ENCODE measurements at regions not wholly inside any gene's neighbourhood (a gene's known extent, or its start where the extent isn't known, plus 50 kb on each side); places are given as distances from the start of the nearest gene placed in this dataset.
"Not testable (repeated sequence)": the region's sequence is repeated elsewhere in the genome, so short reads cannot be mapped to it uniquely, and the experiment has no call there.

- H3K9me3 ChIP-seq (ENCODE audit: control insufficient read depth in 2 of 3, insufficient read depth in 1 of 3, low read length in 3 of 3), result no peaks in the 10 kb centered on the region
- no peak overlapping the region for H3K4me3 ChIP-seq (ENCODE audit: low read length in 3 of 3)
- FAIRE-seq (no peak), DNase-seq (peak in 1 of 5 donors; percentile 28)
- no peaks in the 10 kb centered on the region for H3K36me3 ChIP-seq (ENCODE audit: control insufficient read depth in 2 of 3, insufficient read depth in 3 of 3, low read length in 3 of 3)
- intact Hi-C loops (cut with DNase I), result no loop called here
- TF ChIP-seq CTCF (IDR thresholded peaks at IDR 0.05; ENCODE audit: borderline replicate concordance, extremely low read depth, insufficient read depth), result no peak
- no peaks in the 10 kb centered on the region for H3K4me1 ChIP-seq (ENCODE audit: control insufficient read depth in 2 of 3, insufficient read depth in 2 of 3, low read depth in 1 of 3, low read length in 3 of 3)
- H3K27me3 ChIP-seq (ENCODE audit: control insufficient read depth, insufficient read depth, low read length), result no peaks in the 10 kb centered on the region
- H3K9ac ChIP-seq (ENCODE audit: low read length in 3 of 3), result no peak overlapping the region
- H3K27ac ChIP-seq (ENCODE audit: low read depth in 2 of 2, low read length in 2 of 2), result no peak overlapping the region
These were observed 359.1 kb downstream of the S1PR1 start for GRCh38 chr1:101595881-101596374.

GRCh38 chr1:101600615-101601014 is 363.8 kb downstream of the S1PR1 start:
- H3K4me3 ChIP-seq (ENCODE audit: low read length in 3 of 3); H3K9me3 ChIP-seq (ENCODE audit: control insufficient read depth in 2 of 3, insufficient read depth in 1 of 3, low read length in 3 of 3); H3K4me1 ChIP-seq (ENCODE audit: control insufficient read depth in 2 of 3, insufficient read depth in 2 of 3, low read depth in 1 of 3, low read length in 3 of 3); H3K27ac ChIP-seq (ENCODE audit: low read depth in 2 of 2, low read length in 2 of 2); H3K36me3 ChIP-seq (ENCODE audit: control insufficient read depth in 2 of 3, insufficient read depth in 3 of 3, low read length in 3 of 3); DNase-seq; H3K27me3 ChIP-seq (ENCODE audit: control insufficient read depth, insufficient read depth, low read length); H3K9ac ChIP-seq (ENCODE audit: low read length in 3 of 3); FAIRE-seq; intact Hi-C loops (cut with DNase I): not testable (repeated sequence)

- no peak for TF ChIP-seq CTCF (IDR thresholded peaks at IDR 0.05; ENCODE audit: borderline replicate concordance, extremely low read depth, insufficient read depth)
- Histone ChIP-seq H3K4me3 (ENCODE audit: low read length in 3 of 3) (no peak overlapping the region), H3K4me1 (ENCODE audit: control insufficient read depth in 2 of 3, insufficient read depth in 2 of 3, low read depth in 1 of 3, low read length in 3 of 3) (no peaks in the 10 kb centered on the region), H3K36me3 (ENCODE audit: control insufficient read depth in 2 of 3, insufficient read depth in 3 of 3, low read length in 3 of 3) (no peaks in the 10 kb centered on the region), H3K27ac (ENCODE audit: low read depth in 2 of 2, low read length in 2 of 2) (no peak overlapping the region), H3K9ac (ENCODE audit: low read length in 3 of 3) (no peak overlapping the region), H3K27me3 (ENCODE audit: control insufficient read depth, insufficient read depth, low read length) (no peaks in the 10 kb centered on the region), H3K9me3 (ENCODE audit: control insufficient read depth in 2 of 3, insufficient read depth in 1 of 3, low read length in 3 of 3) (no peaks in the 10 kb centered on the region)
- intact Hi-C loops (cut with DNase I), result no loop called here
- FAIRE-seq, result no peak
- no peak for DNase-seq
These were observed 366.9 kb downstream of the S1PR1 start for GRCh38 chr1:101603726-101604125.

GRCh38 chr1:101605878-101606277 is 369.1 kb downstream of the S1PR1 start:
- Histone ChIP-seq H3K9ac (ENCODE audit: low read length in 3 of 3) (no peak overlapping the region), H3K27ac (ENCODE audit: low read depth in 2 of 2, low read length in 2 of 2) (no peak overlapping the region), H3K4me3 (ENCODE audit: low read length in 3 of 3) (no peak overlapping the region), H3K9me3 (ENCODE audit: control insufficient read depth in 2 of 3, insufficient read depth in 1 of 3, low read length in 3 of 3) (peaks cover 0 to 3% (median under 1%) of the 10 kb centered on the region in 3 donors), H3K27me3 (ENCODE audit: control insufficient read depth, insufficient read depth, low read length) (no peaks in the 10 kb centered on the region), H3K4me1 (ENCODE audit: control insufficient read depth in 2 of 3, insufficient read depth in 2 of 3, low read depth in 1 of 3, low read length in 3 of 3) (no peaks in the 10 kb centered on the region), H3K36me3 (ENCODE audit: control insufficient read depth in 2 of 3, insufficient read depth in 3 of 3, low read length in 3 of 3) (no peaks in the 10 kb centered on the region)
- TF ChIP-seq CTCF (IDR thresholded peaks at IDR 0.05; ENCODE audit: borderline replicate concordance, extremely low read depth, insufficient read depth), result no peak
- no peak for FAIRE-seq
- intact Hi-C loops (cut with DNase I), result no loop called here
- DNase-seq, result no peak
